HuH-7.5 (cell line): ENCODE measurements at regions not wholly inside any gene's neighbourhood (a gene's known extent, or its start where the extent isn't known, plus 50 kb on each side); places are given as distances from the start of the nearest gene placed in this dataset.

Source experiments
- DNase-seq: peaks from one replicate; pipeline ENCODE4 v3.0.0; 2011; ENCODE audit warnings: low spot score

DNA sequence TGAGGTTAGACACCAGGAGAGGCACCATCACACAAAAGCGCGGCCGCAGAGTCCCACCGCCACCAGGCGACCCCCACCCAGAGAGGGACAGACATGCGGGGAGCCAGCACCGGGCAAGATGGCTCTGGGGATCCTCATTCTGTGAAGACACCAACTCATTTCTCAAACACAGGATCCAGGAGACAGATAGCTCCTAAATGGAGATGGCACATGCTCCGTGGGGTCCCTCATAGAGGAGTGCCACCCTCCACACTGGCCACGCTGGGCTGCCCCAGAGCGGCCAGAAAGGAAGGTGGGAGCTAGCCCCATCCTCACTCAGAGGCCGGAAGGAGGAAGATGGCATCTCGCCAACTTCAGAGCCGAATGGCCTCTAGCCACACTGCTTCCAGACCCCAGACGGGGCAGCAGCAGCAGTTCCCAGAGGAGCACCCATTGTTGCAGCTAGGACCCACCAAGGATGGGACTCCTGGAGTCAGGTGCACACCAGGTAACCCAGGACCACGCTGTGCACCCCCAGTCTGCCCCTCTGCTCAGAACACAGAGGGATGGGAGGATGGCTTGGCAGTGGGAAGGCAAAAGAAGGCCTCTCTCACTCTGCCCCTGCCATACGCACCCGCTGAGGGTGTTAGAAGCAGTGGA is 78.6 kb downstream of the ZIC5 start:
- DNase-seq, result no peak

DNA sequence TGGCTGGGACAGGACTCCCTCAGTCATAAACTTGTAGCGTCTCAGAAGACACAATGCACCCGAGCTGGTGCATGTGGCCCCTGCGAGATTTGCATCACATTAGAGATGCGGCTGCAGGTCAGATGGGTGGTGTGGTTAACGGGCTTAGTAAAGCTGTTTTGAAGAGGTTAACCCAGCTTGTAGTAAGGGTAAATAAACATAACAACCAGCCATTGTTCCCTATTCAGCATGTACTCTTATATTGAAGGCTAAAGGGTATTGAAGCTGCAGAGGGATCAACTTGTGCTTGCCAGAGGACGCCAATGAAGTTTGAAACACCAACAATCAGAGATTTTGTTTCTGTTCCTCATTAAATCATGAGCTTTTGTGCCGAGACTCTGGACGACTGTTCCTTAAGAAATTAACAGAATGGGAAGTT is 79.4 kb downstream of the ZIC5 start:
- no peak for DNase-seq

DNA sequence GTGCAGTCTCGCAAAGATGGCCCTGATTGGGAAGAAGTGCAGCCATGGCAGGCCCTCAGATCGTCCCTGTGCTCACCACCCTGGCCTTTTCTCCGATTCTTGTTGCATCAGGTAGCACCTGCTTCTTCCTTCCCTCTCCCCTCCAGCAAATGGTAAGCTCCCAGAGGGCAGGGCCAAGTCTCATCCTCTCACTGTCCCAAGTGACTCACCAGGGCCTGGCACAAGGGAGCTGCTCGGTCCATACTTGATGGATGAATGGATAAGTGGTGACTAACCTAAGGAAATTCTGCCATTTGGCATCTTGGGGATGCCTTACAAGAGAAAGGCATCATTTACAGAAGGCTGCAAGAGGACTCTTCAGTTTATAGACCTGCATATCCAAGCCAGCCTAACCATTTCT is 84.9 kb downstream of the ZIC5 start:
- DNase-seq, result no peak

DNA sequence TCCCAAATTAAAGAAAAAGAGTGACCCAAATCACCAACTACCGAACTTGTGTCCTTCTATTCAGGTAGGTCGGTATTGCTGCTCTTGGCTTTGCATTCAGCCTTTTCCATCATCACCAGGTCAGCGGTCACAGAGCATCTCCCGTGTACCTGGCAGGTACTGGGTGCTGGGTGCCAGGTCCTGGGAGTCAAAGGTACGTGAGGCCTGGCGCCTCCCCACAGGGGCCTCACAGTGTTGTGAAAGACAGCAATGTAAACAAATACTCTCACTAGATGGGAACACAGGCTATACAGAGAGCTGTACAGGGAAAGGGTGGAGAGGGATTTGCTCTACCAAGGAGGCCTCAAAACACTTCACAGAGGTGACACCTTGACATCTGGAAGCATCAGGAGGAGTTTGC is 86.7 kb downstream of the ZIC5 start:
- no peak for DNase-seq

DNA sequence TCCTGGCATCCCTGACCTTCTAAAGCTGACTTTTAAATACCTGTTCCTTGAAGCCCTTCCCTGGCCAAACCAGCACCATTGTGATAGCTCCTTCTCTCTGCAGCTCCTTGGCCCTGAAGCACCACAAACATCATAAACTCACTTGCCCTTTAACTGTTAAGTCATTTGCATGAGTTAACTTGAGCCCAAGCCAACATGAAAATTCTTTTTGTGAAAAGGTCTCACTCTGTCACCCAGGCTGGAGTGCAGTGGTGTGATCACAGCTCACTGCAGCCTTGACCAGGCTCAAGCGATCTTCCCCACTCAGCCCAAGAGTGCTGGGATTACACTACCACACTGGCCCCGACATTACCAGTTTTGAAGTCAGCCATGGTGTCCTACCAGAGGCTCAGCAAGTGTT is 87.8 kb downstream of the ZIC5 start:
- no peak for DNase-seq

DNA sequence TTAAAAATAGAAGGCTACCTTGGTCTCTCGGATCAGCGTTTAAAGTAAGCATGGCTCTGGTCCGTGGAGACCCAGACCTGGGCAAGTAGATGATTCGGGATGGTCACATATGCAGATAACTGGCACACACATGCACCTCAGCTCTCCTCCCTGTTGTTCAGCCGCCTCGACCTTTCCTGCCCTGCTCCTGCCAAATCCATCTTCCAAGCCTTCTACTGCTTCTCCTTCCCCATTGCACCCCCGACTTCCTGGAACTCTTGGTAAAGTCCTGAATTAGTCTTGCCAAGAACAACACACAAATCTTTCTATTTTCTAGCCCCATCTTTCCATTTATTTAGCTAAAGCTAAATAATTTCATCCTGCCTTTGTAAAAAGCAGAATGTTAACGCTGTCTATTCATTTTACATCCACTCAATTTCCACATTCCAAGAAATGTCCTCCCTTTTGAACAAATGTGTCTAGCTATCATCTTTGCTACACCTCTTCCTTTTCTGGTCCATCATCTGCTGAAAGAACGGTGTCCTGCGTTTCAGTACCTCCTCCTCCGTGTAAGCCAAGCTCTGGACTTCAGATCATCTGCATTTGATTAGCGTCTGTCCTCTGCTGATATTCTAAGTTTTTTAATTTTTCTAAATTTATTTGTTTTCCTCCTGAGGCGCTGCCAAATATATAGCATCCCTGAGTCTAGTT is 92.5 kb downstream of the ZIC5 start:
- no peak for DNase-seq

DNA sequence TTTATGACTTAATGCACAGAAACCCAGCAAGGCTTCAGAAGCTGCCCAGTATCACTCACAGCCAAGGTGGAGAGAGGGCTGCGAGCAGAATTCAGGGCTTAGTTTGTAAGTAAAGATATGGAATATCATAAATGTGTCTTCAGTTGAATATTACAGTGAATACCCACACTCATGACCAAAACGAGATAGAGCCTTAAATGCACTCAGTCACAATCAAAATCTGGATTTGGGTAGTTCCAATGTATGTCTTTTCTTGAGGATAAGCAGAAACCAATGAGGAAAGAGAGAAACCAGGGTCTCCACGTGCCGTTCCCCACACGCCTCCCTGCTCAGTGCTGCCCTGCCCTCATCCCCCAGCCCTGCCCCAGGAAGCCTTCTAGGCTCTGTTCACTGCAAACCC is 94.9 kb downstream of the ZIC5 start:
- no peak for DNase-seq

DNA sequence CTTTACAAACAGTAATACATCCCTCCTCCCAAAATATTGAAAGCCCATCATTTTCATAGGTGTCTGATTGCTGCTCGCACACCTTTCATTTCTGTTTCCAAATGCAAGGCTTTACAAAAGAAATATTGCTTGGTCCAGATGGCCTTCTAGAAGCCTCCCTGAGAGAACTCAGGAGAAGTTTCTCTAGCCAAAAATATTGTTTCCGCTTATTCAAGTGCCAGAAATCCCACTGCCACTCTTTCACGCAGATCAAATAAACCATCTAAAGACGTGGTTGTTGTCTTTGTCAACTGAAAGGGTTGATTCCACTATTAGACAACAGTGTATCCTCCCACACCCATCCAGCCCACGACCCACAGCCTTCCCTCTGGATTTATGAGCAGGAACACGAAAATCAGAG is 96.2 kb downstream of the ZIC5 start:
- DNase-seq, result no peak

DNA sequence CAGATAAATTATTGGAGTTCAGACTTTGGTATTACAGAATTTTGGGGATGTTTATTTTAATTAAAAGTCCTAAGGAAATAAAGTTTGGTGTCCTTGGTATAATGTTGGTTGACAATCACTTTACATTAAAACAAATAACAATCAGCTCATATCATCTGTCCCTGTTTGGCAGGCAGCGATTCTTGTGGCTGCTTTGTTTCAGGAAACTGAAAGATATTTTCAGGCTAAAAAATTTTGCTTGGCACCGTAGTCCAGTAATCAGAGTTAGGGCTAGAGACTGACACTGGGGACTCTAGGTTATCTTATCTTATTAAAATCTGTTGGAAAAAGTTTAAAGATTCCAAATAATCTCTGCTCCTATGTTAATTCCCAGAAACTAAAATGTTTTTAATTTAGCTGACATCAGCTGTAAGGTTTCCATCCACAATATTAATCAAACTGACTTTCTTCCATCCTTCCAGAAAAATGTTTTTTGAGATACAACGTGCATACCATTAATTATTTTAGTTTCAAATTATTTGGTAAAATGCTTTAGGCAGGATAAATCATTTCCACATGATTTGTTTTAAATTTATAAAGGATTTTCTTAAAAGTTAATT is 97.6 kb downstream of the ZIC5 start:
- DNase-seq, result no peak

DNA sequence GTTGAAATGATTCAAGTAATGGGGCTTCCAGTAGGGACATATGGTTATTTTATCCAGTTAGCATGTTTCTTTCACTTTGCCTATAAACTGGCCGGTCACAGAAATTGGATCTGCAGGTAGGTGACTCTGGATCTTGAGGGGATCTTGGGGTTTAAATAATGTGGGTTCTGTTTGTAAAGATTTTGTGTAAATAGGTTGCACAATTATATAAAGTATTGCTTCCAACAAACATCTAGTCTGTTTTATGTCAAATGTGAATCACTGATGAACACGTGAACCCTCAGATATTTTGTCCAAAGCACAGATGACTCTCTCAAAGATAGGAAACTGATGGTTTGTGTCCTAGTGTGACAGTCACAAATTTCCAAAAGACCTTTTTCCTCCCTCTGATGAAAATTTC is 98.4 kb downstream of the ZIC5 start:
- DNase-seq, result no peak

DNA sequence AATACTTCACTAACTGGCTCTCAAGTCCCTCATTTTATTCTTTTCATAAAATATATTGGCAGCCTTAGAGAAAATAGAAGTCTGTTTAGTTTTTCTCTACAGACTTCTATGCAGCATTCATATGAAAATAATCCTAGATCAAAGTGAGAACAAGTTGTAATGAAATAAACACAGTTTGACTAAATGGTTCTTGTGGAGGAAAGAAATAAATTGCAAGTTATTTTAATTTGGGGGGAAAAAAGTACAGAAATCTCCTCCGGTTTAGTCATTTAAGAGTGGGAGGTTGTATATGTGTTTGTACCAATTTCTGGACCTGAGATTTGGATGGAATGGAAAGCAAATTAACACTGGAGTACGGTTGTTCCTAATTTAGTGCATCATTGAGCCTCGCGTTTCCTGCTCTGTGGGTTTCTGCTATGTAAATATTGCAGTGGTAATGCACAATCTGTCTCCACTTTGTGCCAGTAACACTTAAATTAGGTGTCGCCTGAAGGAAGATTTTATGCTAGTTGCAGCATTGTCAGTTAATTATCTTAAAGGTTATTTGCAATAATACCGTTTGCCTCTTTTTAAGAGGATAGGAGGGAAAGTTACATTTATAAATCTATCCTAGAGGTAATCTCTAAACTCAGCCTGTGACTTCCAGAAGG is 100.2 kb downstream of the ZIC5 start:
- no peak for DNase-seq

DNA sequence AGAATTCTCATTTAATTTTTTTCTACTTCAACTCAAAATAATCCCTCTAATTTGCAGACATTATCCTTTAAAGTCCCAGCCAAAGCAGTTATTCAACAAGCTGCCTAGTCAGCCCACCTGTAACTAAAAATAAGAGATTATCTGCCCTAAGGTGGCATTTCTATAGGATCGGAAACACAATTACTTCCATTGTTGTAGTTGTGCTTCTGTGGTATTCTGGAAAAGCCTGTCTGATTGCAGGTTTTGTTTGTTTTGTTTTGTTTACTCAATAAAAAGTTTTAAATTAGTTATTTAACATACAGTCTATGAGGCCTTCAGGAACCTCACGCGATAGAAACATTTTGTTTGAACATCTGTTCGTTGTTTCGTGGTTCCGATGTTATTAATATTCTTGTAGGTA is 101.0 kb downstream of the ZIC5 start:
- no peak for DNase-seq

DNA sequence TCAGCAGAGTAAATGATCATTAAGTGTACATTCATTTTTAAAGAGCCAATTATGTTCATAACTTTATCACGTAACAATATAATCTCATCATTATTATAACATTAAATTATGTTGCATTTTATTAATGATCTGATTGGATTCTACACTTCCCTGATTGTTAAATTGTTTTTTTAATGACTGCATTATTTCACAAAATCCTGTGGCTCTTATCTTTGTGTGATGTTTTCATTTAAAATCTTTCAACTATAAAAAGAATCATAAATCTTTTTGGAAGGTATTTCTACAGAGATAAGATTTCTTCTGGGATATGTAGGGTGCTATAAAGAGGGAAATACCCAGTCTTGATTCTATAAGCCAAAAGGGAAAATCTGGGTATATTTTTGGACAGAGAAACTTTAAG is 101.7 kb downstream of the ZIC5 start:
- DNase-seq, result no peak

DNA sequence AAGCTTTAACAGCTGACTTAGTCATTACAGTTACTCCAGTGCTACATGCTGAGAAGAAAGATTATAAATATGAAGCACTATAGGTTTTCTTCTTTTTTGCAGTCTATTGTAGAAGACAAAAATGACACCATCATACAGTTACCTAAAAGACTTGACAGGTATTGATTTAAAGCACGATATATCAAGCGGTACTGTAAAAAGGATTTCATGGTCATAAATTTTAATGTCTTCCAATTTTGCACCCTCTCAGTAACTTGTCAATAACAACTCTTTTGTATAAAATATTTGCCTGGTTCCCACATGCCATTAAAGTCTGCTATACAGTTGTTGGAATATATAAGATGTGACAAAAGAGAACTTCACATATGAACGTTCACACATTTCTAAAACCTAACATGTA is 102.8 kb downstream of the ZIC5 start:
- DNase-seq, result no peak

DNA sequence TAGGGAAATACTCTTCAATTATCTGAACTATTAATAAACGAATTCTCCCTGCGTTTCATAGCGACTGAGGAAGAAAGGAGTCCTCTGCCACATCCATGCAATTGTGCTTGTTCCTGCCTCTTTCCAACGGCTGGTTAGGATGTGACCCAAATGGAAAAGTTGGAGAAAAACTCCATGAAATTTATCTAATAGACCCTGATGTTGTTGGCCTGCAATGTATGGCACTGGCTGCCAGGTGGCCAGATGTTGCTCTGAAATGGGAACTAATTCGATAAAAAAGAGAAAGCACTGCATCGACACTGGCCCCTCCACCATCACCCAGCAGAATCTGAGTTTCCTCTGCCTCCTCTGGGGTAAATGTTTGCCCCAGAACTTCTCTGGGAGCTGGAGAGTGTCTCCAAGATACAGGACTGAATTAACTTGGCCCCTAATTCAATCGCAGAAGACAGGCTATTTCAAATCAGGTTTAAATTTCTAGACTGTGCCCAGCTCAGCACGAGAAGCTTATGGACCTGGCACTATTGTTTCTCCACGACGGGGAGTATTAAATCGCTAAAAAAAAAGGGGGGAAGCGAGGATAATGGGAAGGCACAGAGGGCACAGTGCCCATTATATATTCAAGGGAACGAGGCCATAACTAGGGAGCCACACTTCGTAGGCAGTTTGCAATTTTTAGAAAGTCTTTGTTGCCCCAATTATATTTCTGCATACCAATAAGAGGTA is 103.9 kb downstream of the ZIC5 start:
- no peak for DNase-seq

DNA sequence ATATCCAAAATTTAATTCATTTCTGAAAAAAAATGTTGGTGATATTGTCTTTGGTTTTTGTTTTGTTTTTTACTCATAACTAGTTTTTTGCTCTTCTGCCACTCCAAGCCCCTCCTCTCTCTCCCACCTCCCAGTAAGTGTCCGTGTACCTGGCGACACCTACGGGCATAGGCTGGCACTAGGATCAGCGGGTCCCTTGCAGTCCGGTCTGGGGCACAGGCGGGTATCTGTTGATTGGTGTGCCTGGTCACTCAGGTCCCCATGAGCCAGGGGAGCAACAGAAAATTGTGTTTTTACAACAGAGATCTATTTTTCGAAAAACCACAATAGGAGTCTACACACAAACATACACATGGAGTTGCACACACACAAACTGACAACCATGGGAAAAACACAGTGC is 104.8 kb downstream of the ZIC5 start:
- DNase-seq, result no peak

DNA sequence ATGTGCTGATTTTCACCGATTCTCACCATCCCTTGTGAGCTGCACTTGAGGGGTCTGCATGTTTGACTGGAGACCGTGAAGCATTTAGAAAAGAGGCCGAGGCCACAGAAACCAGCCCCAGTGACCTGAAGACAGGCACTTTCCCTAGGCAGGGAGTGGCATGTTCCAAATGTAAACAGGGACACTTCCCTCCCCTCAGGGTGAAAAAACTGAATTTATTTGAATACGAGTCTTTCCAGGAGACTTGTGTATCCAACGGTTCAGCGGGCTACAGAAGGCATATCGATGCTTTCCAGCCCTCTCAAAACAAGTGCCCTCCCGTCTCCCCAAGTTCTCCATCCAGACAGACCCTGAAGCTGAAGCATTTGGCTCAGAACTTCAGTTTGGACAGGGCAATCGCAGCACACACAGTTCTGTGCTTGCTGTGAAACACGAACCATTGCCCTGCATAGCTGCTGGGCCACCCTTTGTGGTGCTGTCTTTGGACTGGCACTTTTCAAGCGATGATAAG is 106.1 kb downstream of the ZIC5 start:
- DNase-seq, result no peak

DNA sequence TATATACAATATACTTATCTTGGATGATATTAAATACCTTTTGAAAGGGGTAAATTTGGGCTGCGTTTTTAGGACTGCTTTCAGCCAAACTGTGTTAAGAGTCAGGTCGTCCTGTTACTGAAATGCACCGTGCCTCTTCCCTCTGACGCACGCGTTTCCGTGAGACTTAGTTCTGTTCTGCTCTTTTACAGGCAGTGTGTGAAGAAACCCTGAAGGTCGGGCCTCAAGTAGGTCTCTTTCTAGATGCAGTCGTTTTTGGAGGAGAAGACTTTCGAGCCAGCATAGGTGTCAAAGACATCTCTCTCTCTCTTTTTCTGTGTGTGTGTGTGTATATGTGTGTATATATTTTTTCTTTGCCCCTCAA is 107.0 kb downstream of the ZIC5 start:
- no peak for DNase-seq

DNA sequence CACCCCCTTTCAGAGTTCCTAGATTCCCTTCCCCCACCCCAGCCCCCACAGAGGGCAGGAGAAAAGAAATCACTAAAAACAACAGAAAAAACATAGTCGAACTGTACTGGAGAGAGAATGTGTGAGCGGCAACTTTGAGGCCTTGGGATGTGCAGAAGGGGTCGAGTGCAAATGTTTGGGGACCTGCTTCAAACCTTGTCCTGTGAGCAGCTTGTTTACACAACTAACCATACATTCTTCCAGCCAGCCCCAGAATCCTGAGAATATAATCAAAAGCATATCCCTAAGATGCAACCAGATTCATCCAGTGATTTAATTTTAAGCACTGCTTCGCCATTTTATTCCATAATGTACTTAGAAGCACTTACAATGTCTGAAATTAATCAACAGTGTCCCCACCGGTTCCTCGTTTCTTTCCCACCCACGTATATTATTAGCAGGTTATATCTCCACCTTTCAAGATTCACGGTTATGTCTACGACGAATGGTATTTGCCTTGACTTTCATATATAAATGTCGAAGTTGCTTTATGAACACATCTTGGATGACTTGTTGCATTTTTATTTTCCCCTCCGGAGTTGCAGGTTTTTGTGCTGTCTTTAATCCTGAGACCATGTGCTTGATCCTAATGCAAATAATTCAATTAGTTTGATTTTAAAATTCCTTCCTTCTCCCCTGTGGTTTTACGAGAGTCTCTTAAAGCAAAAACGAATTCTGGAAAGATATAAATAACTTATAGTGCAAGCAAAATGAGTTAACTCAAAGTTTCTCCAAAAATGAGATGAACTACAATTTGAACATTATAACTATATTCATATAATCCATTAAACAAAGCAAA is 107.6 kb downstream of the ZIC5 start:
- DNase-seq, result no peak

DNA sequence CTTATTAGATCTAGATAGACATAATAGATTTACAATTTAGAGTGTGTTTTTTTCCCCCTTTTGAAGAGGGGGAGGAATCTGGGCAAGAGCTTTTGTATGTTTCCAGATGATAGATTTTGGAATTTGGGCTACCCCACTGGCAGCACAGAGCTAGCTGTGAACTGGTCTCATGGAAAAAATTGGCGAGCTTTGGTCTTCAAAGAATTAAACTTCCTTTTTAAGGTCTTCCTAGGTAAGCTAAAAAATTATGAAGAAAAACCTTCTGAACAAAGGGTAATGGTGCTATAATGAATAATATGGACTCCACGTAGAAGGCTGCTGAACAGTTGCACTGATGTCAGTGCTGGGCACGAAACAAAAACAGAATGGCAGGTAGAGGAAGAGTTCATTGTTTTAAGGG is 109.3 kb downstream of the ZIC5 start:
- no peak for DNase-seq

DNA sequence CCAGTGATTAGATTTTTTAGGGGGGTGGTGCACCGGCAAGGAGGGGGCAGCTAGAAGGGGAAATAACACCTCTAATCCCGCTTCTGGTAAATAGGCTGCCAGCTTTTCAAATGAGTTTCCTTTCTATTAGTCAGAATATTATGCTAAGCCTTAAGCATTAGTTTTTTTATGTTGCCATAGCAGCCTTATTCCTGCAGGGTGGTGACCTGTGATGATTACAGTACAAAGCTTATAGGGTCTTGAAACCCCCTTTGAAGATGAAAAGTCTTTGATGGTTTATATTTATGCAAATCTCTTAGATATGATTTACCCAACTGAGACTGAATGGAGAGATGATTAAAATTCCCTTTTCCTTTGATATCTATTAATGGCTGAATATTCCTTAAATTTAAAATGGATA is 109.8 kb downstream of the ZIC5 start:
- DNase-seq, result no peak

DNA sequence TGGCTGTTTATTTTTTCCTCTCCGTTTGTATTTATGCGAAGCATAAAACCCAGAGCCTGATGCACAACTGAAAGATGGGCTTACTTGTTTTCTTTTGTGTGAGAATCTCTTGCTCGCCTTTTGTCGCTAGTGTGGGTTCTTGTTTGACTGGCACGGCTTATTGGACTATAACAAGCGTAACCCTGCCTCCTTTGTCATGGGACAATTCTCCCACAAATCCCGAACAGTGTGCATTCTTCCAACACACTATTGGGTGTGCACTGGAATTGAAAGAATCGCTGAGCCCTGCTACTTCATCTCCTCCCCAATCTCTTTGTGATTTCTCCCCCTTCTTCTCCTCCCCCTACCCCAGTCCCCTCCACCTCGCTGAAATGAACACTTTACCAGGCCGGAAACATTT is 110.8 kb downstream of the ZIC5 start:
- DNase-seq, result no peak
